Panc1 (cell line): ENCODE measurements at regions not wholly inside any gene's neighbourhood (a gene's known extent, or its start where the extent isn't known, plus 50 kb on each side); places are given as distances from the start of the nearest gene placed in this dataset.

ENCODE experiments used
- ATAC-seq: fragments of 200-7000 bp; cut with Tn5 transposase; 2 replicates; pipeline ENCODE4 v1.9.1; 2020; ENCODE audit warnings: mild to moderate bottlenecking, moderate library complexity
- BruUV-seq: library from RNA; stranded (reverse); fragments of 400-500 nt; replicated peaks from 2 replicates; lab custom pipeline; 2021; lab: Mats Ljungman, UMichigan
- CTCF ChIA-PET: fragments of 300-600 bp; sonication (Branson Sonifier 250); formaldehyde crosslinking; loops from one replicate; lab custom pipeline; 2022; ENCODE audit warnings: antibody characterized with exemption; lab: Charles Lee
- POLR2A ChIA-PET: fragments of 300-600 bp; sonication (Branson Sonifier 250); formaldehyde crosslinking; loops from one replicate; lab custom pipeline; 2022; ENCODE audit warnings: antibody characterized with exemption; lab: Charles Lee
- DNase-seq: peaks from one replicate; pipeline ENCODE4 v3.0.0-alpha.2; 2010; ENCODE audit warnings: low read depth, low spot score
- H3K27ac ChIP-seq: 2 replicates; pipeline ENCODE4 v1.5.1; 2011; ENCODE audit warnings: mild to moderate bottlenecking, low read length, inconsistent platforms
- H3K27me3 ChIP-seq: fragments of 200-500 bp; sonication (Bioruptor generic); 2 replicates; pipeline ENCODE4 v1.6.0; 2014; ENCODE audit warnings: low read length, inconsistent platforms; ENCODE audit not compliant: control insufficient read depth, insufficient read depth
- H3K36me3 ChIP-seq: fragments of 200-500 bp; sonication (Bioruptor generic); 2 replicates; pipeline ENCODE4 v1.5.1; 2014; ENCODE audit warnings: inconsistent platforms, mild to moderate bottlenecking, low read length, moderate library complexity; ENCODE audit not compliant: control insufficient read depth, insufficient read depth
- H3K4me1 ChIP-seq: 2 replicates; pipeline ENCODE4 v1.5.1; 2011; ENCODE audit warnings: inconsistent platforms, mild to moderate bottlenecking, low read length, moderate library complexity; ENCODE audit not compliant: control insufficient read depth, insufficient read depth
- H3K4me3 ChIP-seq, 2 experiments: 2 replicates each; pipeline ENCODE4 v1.5.1; 2011 to 2012; ENCODE audit warnings: low read depth in 2 of 2, low read length in 2 of 2, mild to moderate bottlenecking in 2 of 2, inconsistent platforms in 1 of 2, moderate library complexity in 1 of 2
- H3K9me3 ChIP-seq: fragments of 200-500 bp; sonication (Bioruptor generic); 2 replicates; pipeline ENCODE4 v1.5.1; 2014; ENCODE audit warnings: low read depth, mild to moderate bottlenecking, inconsistent platforms, low read length, moderate library complexity; ENCODE audit not compliant: control insufficient read depth, insufficient read depth
- CTCF ChIP-seq: fragments of 450-650 bp; IDR thresholded peaks from 2 replicates; pipeline ENCODE4 v1.5.1; 2017; ENCODE audit warnings: mild to moderate bottlenecking
- POLR2AphosphoS5 ChIP-seq: IDR thresholded peaks from 2 replicates; pipeline ENCODE4 v1.6.1; 2012; ENCODE audit warnings: mild to moderate bottlenecking, low read depth, low read length, moderate library complexity
- REST ChIP-seq, 2 experiments: IDR thresholded peaks; 2 replicates each; pipeline ENCODE4 v1.6.1; 2011 to 2012; ENCODE audit warnings: low read depth in 2 of 2, control low read depth in 1 of 2, low read length in 1 of 2, mild to moderate bottlenecking in 1 of 2, moderate library complexity in 1 of 2; ENCODE audit not compliant: insufficient read depth in 1 of 2
- SIN3A ChIP-seq: IDR thresholded peaks from 2 replicates; pipeline ENCODE4 v1.6.1; 2012; ENCODE audit warnings: low read depth, mild to moderate bottlenecking, low read length, moderate library complexity, borderline replicate concordance; ENCODE audit not compliant: insufficient read depth
- TCF7L2 ChIP-seq: IDR thresholded peaks from 2 replicates; pipeline ENCODE4 v1.6.1; 2011; ENCODE audit warnings: mild to moderate bottlenecking, low read depth, low read length, inconsistent platforms
- in situ Hi-C: cut with HindIII; loops from 2 replicates; pipeline ENCODE4 v1.10.0; 2016; ENCODE audit warnings: low sequenced_read_pairs, low pct_unique_long_range_greater_than_20kb
- intact Hi-C: fragments of 100-400 bp; cut with micrococcal nuclease; formaldehyde crosslinking; loops from one replicate; pipeline ENCODE4 v1.10.0; 2022; ENCODE audit not compliant: unreplicated experiment

DNA sequence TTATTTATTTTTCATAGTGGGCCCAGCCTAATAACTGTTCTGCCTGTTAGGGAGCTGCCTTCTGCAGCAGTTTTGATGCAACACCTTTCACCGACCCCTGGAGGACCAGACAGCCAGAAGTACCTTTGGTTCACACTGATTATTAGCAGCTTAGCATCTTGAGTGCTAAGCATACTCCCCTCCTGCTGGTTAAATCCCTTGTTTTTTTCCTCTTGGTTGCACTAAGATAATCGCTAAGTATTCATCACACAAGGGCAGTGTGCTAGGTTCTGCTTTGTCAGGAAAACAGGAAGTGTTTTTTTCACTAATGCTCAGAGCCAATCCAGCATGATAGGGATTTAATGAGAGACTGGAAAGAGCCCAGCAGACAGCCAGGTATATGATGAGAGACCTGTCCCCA is 437.0 kb downstream of the FUT8 start:
- in situ Hi-C loops, result no loop called here

DNA sequence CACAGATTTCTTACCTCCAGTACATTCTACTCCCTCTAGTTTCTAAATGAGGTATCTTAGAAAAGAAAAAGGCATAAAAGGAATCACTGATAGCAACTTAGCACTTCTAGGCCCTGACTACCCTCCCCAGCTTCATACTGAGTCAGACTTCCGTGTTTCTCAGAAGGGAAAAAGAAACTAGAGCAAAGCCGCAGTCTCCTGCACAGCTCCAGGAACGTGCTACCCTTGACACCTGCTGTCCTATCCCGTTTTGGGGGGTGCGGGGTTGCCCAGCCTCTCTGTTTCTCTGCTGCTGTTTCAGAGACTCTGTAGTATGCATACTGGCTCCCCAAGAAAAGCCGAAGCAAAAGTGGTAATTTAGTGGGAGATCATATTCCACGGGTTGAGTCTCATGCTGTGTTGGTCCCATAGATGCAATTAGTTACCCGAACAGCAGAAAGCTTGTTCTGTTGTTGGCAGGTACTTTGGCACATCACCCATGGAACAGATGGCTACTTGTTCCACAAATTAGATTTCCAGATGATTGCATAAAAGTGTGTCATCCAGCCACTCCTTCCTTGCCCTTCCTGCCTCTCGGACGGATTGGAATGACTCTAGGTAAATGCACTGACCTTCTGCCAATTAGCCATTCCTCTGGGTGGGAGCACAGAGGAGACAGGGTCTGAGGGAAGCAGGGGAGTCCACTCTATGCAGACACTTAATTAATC is 438.1 kb downstream of the FUT8 start:
- H3K4me1 ChIP-seq, result no peaks in the 10 kb centered on the region
- no peaks in the 10 kb centered on the region for H3K36me3 ChIP-seq
- DNase-seq (no peak), ATAC-seq (no peak)
- in situ Hi-C loops (no loop called here), intact Hi-C loops (no loop called here)
- BruUV-seq, result no TSS peak
- H3K27me3 ChIP-seq, result no peaks in the 10 kb centered on the region
- no peak overlapping the region for H3K4me3 ChIP-seq
- POLR2A ChIA-PET, result no interaction called here
- TF ChIP-seq CTCF (no peak), REST (IDR thresholded peaks at IDR 0.05; ENCODE audit: insufficient read depth in 1 of 2, low read depth in 2 of 2, low read length in 1 of 2) (no peak), SIN3A (no peak), POLR2AphosphoS5 (no peak), TCF7L2 (no peak)
- H3K27ac ChIP-seq, result no peak overlapping the region
- H3K9me3 ChIP-seq, result no peaks in the 10 kb centered on the region
- CTCF ChIA-PET, result no interaction called here

More for the DNA sequence above, 437.0 kb downstream of the FUT8 start:
- Histone ChIP-seq H3K9me3 (no peaks in the 10 kb centered on the region), H3K4me1 (no peaks in the 10 kb centered on the region), H3K27me3 (no peaks in the 10 kb centered on the region), H3K4me3 (no peak overlapping the region), H3K27ac (no peak overlapping the region), H3K36me3 (no peaks in the 10 kb centered on the region)
- intact Hi-C loops, result no loop called here
- CTCF ChIA-PET, result no interaction called here
- no TSS peak for BruUV-seq
- ATAC-seq (no peak), DNase-seq (no peak)
- POLR2A ChIA-PET, result no interaction called here
- TF ChIP-seq TCF7L2, result no peak
- no peak for TF ChIP-seq REST (IDR thresholded peaks at IDR 0.05; ENCODE audit: insufficient read depth in 1 of 2, low read depth in 2 of 2, low read length in 1 of 2)
- TF ChIP-seq CTCF, result no peak
- TF ChIP-seq POLR2AphosphoS5, result no peak
- TF ChIP-seq SIN3A, result no peak
